ENCODE measurements at regions not wholly inside any gene's neighbourhood (a gene's known extent, or its start where the extent isn't known, plus 50 kb on each side); places are given as distances from the start of the nearest gene placed in this dataset.

DNA sequence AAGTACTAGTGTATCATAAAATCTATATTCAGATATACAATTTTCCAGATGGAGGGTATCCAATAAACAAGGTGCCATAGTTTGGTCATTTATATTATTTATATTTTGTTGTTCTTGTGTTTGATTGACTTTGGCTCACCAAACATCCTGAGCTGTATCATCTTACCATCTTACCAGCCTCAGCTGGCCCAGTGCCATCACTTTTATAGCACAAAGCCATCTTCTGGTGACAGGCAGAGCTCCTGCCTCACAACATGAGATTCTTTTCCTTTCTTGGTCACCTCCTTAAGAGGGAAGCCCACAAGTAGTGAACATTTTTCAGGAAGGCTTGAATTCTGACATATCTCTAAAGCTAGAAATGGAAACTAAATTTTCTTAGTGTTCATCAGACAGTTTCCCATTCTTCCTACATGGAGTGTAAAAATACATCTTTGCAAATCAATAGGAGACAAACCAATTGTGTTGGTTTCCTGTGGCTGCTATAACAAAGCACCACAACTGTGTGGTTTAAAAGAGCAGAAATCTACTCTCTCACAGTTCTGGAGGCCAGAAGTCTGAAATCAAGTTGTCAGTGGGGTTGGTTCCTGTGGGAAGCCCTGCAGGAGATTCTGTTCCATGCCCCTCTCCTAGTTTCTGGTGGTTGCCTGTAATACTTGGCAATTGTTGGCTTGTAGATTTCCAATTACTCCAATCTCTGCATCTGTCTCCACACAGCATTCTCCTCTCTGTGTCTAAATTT is 341.8 kb downstream of the MAN2A1 start:
- TF ChIP-seq, protein P1, sequence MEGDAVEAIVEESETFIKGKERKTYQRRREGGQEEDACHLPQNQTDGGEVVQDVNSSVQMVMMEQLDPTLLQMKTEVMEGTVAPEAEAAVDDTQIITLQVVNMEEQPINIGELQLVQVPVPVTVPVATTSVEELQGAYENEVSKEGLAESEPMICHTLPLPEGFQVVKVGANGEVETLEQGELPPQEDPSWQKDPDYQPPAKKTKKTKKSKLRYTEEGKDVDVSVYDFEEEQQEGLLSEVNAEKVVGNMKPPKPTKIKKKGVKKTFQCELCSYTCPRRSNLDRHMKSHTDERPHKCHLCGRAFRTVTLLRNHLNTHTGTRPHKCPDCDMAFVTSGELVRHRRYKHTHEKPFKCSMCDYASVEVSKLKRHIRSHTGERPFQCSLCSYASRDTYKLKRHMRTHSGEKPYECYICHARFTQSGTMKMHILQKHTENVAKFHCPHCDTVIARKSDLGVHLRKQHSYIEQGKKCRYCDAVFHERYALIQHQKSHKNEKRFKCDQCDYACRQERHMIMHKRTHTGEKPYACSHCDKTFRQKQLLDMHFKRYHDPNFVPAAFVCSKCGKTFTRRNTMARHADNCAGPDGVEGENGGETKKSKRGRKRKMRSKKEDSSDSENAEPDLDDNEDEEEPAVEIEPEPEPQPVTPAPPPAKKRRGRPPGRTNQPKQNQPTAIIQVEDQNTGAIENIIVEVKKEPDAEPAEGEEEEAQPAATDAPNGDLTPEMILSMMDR (IDR thresholded peaks at IDR 0.05; ENCODE audit: control extremely low read depth in 1 of 3, insufficient read depth in 1 of 3, low read depth in 1 of 3, low read length in 3 of 3), result no peak
- TF ChIP-seq RFX5 (IDR thresholded peaks at IDR 0.05; ENCODE audit: borderline replicate concordance, low read depth, low read length) (no peak), GABPA (IDR thresholded peaks at IDR 0.05; ENCODE audit: borderline replicate concordance, insufficient read depth, low read length) (no peak), POLR2AphosphoS5 (IDR thresholded peaks at IDR 0.05; ENCODE audit: low read depth, low read length) (no peak), CBX8 (IDR thresholded peaks at IDR 0.05; ENCODE audit: borderline replicate concordance, low read depth, low read length) (no peak), KDM5A (IDR thresholded peaks at IDR 0.05; ENCODE audit: low read length) (no peak), POLR2A (IDR thresholded peaks at IDR 0.05; ENCODE audit: control extremely low read depth in 1 of 2, low read depth in 2 of 2, low read length in 2 of 2) (no peak), YY1 (IDR thresholded peaks at IDR 0.05; ENCODE audit: low read depth, low read length) (no peak), BCL11A (IDR thresholded peaks at IDR 0.05; ENCODE audit: low read depth in 2 of 2, low read length in 2 of 2) (no peak), SUZ12 (IDR thresholded peaks at IDR 0.05; ENCODE audit: low read length) (no peak), GTF2F1 (IDR thresholded peaks at IDR 0.05; ENCODE audit: borderline replicate concordance, low read depth, low read length) (no peak), EZH2 (IDR thresholded peaks at IDR 0.05; ENCODE audit: low read depth, low read length, severe bottlenecking) (no peak), SAP30 (IDR thresholded peaks at IDR 0.05; ENCODE audit: insufficient read depth, insufficient replicate concordance, low read length) (no peak)
